ENCODE measurements at regions not wholly inside any gene's neighbourhood (a gene's known extent, or its start where the extent isn't known, plus 50 kb on each side); places are given as distances from the start of the nearest gene placed in this dataset.

DNA sequence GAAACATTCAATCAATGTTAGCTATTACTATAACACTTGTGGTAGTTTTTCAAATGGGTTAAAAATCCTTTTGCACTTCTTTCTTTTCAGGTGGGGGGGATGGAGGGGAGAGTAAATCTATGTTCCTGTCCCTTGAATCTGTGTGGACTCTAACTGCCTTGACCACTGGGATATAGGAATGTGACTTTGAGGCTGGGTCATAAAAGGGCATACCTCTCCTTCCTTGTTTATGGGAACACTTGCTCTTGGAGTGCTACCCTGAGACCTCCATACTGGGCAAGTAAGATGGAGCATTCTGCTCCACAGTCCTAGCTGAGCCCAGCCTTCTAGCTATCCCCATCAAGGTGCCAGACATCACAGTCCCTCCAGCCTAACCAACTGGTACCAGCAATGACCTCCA, 89.3 kb upstream of the SIM2 start:
- TF ChIP-seq, protein P1, sequence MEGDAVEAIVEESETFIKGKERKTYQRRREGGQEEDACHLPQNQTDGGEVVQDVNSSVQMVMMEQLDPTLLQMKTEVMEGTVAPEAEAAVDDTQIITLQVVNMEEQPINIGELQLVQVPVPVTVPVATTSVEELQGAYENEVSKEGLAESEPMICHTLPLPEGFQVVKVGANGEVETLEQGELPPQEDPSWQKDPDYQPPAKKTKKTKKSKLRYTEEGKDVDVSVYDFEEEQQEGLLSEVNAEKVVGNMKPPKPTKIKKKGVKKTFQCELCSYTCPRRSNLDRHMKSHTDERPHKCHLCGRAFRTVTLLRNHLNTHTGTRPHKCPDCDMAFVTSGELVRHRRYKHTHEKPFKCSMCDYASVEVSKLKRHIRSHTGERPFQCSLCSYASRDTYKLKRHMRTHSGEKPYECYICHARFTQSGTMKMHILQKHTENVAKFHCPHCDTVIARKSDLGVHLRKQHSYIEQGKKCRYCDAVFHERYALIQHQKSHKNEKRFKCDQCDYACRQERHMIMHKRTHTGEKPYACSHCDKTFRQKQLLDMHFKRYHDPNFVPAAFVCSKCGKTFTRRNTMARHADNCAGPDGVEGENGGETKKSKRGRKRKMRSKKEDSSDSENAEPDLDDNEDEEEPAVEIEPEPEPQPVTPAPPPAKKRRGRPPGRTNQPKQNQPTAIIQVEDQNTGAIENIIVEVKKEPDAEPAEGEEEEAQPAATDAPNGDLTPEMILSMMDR (IDR thresholded peaks at IDR 0.05): no peak
- no peak for TF ChIP-seq POLR2A (IDR thresholded peaks at IDR 0.05)
